ENCODE measurements at regions not wholly inside any gene's neighbourhood (a gene's known extent, or its start where the extent isn't known, plus 50 kb on each side); places are given as distances from the start of the nearest gene placed in this dataset.

GRCh38 chr3:198109883-198110282 is 149.9 kb downstream of the LMLN start:
- no peak overlapping the region for H3K14ac ChIP-seq (ENCODE audit: insufficient read depth, low read length)
- DNase-seq = no peak
- no peak overlapping the region for H4K91ac ChIP-seq (ENCODE audit: insufficient read length, low read depth, low read length)
- no peak overlapping the region for H3K18ac ChIP-seq (ENCODE audit: insufficient read length, low read depth, low read length)
- H3K27me3 ChIP-seq (ENCODE audit: insufficient read depth, low read length) = peaks cover 21% of the 10 kb centered on the region; the same call in 1 of the 2 replicates
- no peak overlapping the region for H2BK12ac ChIP-seq (ENCODE audit: insufficient read length, low read depth, low read length)
- H3T11ph ChIP-seq (ENCODE audit: low read length) = no peak overlapping the region
- no peak overlapping the region for H2AFZ ChIP-seq (ENCODE audit: low read length)
- Mint-ChIP-seq H3K27me3 (ENCODE audit: low read depth) (peaks cover 62% of the 10 kb centered on the region), H3K27ac (no peak overlapping the region), H3K36me3 (ENCODE audit: insufficient read depth in 1 of 3, low read depth in 3 of 3) (no peaks in the 10 kb centered on the region), H3K4me3 (no peak overlapping the region), H3K4me1 (peaks cover 11% of the 10 kb centered on the region in 2 experiments), H3K9me3 (no peaks in the 10 kb centered on the region)
- H3K4me1 ChIP-seq (ENCODE audit: insufficient read depth, low read length) = no peaks in the 10 kb centered on the region
- H4K8ac ChIP-seq (replicated peaks; ENCODE audit: insufficient read length, low read depth, low read length) = no peak overlapping the region
- H2BK20ac ChIP-seq (ENCODE audit: low read depth, low read length, poor library complexity, severe bottlenecking) = no peak overlapping the region
- H4K20me1 ChIP-seq (ENCODE audit: control insufficient read depth, insufficient read depth, insufficient read length) = no peaks in the 10 kb centered on the region
- no peaks in the 10 kb centered on the region for H3K23me2 ChIP-seq (ENCODE audit: insufficient read length, low read depth, low read length, poor library complexity, severe bottlenecking)
- no peaks in the 10 kb centered on the region for H3K79me2 ChIP-seq (ENCODE audit: insufficient read depth, low read length)
- no peak overlapping the region for H2BK5ac ChIP-seq (ENCODE audit: insufficient read length, low read length)
- H3K27ac ChIP-seq (ENCODE audit: insufficient read length, low read depth, low read length) = no peak overlapping the region
- H3K9ac ChIP-seq (ENCODE audit: extremely low read depth, insufficient read length, low read length) = no peak overlapping the region
- H3K4ac ChIP-seq (ENCODE audit: low read depth, low read length) = no peak overlapping the region
- H4K5ac ChIP-seq (ENCODE audit: insufficient read length, low read depth, low read length) = no peak overlapping the region
- H2BK120ac ChIP-seq (ENCODE audit: low read depth, low read length, poor library complexity, severe bottlenecking) = no peak overlapping the region
- no peak overlapping the region for H3K4me2 ChIP-seq (ENCODE audit: insufficient read depth, insufficient read length, low read length)
- H2AK5ac ChIP-seq (ENCODE audit: insufficient read length, low read length) = no peak overlapping the region
- no peak for TF ChIP-seq CTCF (conservative IDR thresholded peaks at IDR 0.05)
- no peak overlapping the region for H3K23ac ChIP-seq (ENCODE audit: insufficient read length, low read depth, low read length)
- no peaks in the 10 kb centered on the region for H3K79me1 ChIP-seq (ENCODE audit: insufficient read depth, low read depth, low read length, poor library complexity, severe bottlenecking)
- no peak overlapping the region for H3K56ac ChIP-seq (ENCODE audit: insufficient read length, low read depth, low read length)
- WGBS (ENCODE audit: extremely low coverage, insufficient read length, low lambda C conversion rate) = no CpG with 5 or more reads among the region's 5 CpGs
- H3K9me3 ChIP-seq (ENCODE audit: control insufficient read depth, low read depth, low read length) = no peaks in the 10 kb centered on the region
- no peak overlapping the region for H2BK15ac ChIP-seq (ENCODE audit: low read depth, low read length)
